NCI-H510A treated with DMSO at 0.1 percent for 48 hours (cell line): ENCODE measurements at regions not wholly inside any gene's neighbourhood (a gene's known extent, or its start where the extent isn't known, plus 50 kb on each side); places are given as distances from the start of the nearest gene placed in this dataset.
"Not testable (repeated sequence)": the region's sequence is repeated elsewhere in the genome, so short reads cannot be mapped to it uniquely, and the experiment has no call there.

Experiments
- DNase-seq: peaks from one replicate; lab custom pipeline; 2025; lab: John Stamatoyannopoulos, UW

GRCh38 chr18:1413323-1413675, 508.6 kb downstream of the ADCYAP1 start:
- no peak for DNase-seq

DNA sequence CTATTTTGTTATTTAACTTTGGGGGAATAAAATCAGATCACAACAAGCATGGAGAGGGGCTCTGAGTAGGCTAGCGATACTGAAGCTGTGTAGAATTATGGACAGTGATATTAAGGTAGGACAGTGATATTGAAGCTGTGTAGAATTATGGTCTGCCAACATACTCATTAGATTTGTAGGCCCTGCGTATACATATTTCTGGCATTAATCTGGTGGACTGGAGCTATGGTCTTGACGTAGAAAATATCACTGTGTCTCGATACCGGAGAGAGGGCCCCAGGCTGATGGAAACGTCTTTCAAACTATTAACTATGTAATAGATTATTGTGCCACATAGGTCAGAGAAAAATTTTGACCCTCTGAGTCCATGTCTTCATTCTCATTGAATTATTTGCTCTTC, 511.4 kb downstream of the ADCYAP1 start:
- DNase-seq: no peak

DNA sequence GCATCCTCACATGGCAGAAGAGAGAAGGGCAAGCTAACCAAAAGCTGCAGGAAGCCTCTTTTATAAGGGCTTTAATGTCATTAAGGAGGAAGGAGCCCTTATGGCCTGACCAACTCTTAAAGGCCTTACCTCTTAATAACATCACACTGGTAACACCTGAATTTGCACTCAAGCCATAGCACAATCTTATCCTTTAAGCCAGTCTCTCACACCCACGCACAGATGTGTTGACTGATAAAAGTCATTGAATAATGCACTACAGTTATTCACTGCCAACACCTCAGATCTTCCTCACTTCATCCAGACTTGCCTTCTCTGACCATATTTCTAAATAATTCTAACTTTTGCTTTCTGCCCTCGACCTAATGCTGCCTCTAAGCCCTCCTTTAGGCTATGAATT, 516.8 kb downstream of the ADCYAP1 start:
- DNase-seq: no peak

DNA sequence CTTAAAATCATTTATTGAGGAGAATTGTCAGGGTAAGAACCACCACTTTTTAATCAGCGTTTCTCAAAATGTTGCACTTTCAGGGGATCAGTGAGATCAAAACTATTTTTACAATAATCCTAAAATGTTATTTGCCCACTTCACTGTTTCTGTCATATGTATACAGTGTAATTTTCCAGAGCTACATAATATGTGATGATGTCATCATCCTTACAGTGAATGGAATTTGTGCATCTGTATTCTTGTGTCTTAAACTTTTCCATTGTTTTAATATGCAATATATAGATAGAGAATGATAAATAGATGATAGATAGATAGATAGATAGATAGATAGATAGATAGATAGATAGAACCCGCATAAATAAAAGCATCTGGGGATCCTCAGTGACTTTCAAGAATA, 518.0 kb downstream of the ADCYAP1 start:
- no peak for DNase-seq

- DNase-seq: no peak
These were observed 521.0 kb downstream of the ADCYAP1 start for GRCh38 chr18:1425679-1426078.

GRCh38 chr18:1435487-1435886, 530.8 kb downstream of the ADCYAP1 start:
- DNase-seq: no peak

DNA sequence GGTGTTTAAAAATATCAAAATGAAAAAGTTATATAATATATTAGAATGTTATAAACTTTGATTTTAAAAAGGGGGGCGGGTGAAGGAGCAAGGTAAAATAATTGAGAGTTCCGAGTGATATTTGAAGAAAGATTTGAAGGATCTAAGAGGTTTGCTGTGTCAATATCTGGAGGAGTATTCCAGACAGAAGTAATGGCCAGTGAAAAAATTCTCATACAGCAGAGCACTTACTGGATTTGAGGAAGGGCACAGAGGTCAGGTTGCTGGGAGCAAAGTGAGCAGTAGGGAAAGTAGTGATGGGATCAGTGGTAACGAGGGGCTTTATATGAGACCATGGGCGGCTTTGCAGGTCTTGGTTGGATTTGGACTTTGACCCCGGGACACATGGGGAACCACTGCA, 531.5 kb downstream of the ADCYAP1 start:
- DNase-seq: no peak

DNA sequence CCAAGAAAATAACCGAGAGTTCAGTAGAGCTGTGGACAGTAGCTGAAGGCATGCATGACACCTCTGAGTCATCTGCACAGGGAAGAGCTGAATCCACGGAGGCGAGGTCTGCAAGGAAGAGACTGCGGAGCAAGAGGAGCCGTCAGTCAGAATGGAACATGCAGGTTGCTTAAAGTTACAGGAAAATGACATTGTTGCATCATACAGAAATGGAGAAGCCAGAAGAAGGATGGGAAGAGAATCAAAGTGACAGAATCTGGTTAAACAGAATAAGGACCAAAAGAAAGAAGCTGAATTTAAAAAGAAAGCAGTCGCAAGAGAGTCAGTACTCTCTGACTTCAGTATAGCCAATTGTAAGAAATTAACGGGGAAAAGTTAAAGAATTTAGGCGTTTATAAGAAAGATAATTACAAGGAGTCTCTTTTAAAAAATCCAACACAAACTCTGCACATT, 533.8 kb downstream of the ADCYAP1 start:
- DNase-seq: no peak

- no peak for DNase-seq
These were observed 534.3 kb downstream of the ADCYAP1 start for GRCh38 chr18:1438967-1439366.

- DNase-seq: not testable (repeated sequence)
These were observed 539.4 kb downstream of the ADCYAP1 start for GRCh38 chr18:1444062-1444461.

GRCh38 chr18:1446765-1447164, 542.1 kb downstream of the ADCYAP1 start:
- no peak for DNase-seq

- DNase-seq: no peak
These were observed 548.1 kb downstream of the ADCYAP1 start for GRCh38 chr18:1452821-1453220.

DNA sequence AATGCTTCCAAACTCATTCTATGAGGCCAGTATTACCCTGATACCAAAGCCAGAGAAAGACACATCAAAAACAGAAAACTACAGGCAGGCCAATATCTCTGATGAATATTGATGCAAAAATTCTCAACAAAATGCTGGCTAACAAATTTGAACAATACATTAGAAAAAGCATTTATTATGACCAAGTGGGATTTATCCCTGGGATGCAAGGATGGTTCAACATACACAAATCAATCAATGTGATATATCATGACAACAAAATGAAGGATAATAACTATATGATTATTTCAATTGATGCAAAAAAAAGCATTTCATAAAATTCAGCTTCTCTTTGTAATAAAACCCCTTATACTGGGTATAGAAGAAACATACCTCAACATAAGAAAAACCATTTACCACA, 550.9 kb downstream of the ADCYAP1 start:
- no peak for DNase-seq

- no peak for DNase-seq
These were observed 553.9 kb downstream of the ADCYAP1 start for GRCh38 chr18:1458547-1458946.

DNA sequence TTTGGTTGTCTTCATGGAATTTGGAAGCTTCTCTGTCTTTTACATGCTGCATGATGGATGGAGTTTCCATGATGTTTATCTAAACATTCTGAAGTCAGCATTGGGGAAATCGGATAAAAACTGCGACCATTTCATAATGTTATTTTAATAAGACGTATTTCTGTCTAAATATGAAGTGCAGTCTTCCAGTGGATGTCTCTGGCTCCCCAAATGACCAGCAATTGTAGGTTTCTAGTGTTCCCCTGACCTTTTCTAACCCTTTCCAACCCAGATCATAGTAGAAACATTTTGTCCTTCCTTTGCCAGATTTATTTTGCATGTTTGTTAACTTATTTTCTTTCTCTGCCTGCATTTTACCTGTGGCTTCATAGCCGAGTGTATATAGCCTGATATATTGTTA, 559.3 kb downstream of the ADCYAP1 start:
- no peak for DNase-seq

GRCh38 chr18:1464444-1465217, 560.0 kb downstream of the ADCYAP1 start:
- DNase-seq: no peak

GRCh38 chr18:1466035-1466434, 561.4 kb downstream of the ADCYAP1 start:
- DNase-seq: no peak

GRCh38 chr18:1467461-1467964, 562.8 kb downstream of the ADCYAP1 start:
- DNase-seq: no peak

GRCh38 chr18:1468550-1468949, 563.9 kb downstream of the ADCYAP1 start:
- no peak for DNase-seq

GRCh38 chr18:1475867-1476266, 571.2 kb downstream of the ADCYAP1 start:
- no peak for DNase-seq

- DNase-seq: no peak
These were observed 575.6 kb downstream of the ADCYAP1 start for GRCh38 chr18:1480309-1480708.

DNA sequence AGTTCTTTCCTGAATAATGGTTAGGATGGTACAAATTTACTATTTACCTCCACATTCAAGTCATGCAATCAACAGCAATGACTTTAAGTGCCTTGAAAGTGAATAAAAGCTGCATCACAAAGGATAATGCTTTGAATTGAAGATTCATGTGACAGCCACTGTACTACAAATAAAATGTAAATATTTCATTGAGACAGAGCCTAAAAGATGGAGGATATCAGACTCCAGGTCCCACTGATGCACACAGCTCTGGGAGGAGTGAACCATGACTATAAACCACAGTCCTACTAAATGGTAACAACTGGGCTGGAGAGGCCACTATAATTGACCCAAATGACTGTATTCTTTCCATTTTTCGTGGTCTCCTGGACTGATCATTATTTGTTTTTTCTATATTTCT, 576.9 kb downstream of the ADCYAP1 start:
- DNase-seq: no peak

- no peak for DNase-seq
These were observed 578.7 kb downstream of the ADCYAP1 start for GRCh38 chr18:1483385-1483784.

- DNase-seq: no peak
These were observed 582.8 kb downstream of the ADCYAP1 start for GRCh38 chr18:1487457-1487856.
